GM03348 (cell line): ENCODE measurements at regions not wholly inside any gene's neighbourhood (a gene's known extent, or its start where the extent isn't known, plus 50 kb on each side); places are given as distances from the start of the nearest gene placed in this dataset.

Experiments
- DNase-seq: peaks from one replicate; pipeline ENCODE4 v3.0.0; 2012; ENCODE audit warnings: low spot score

- no peak for DNase-seq
These were observed 164.1 kb downstream of the BRINP2 start for GRCh38 chr1:177334903-177335302.

- DNase-seq = no peak
These were observed 163.3 kb downstream of the BRINP2 start for GRCh38 chr1:177333936-177334595.
